WI38 (cell line): ENCODE measurements at regions not wholly inside any gene's neighbourhood (a gene's known extent, or its start where the extent isn't known, plus 50 kb on each side); places are given as distances from the start of the nearest gene placed in this dataset.

Experiments
- H3K4me3 ChIP-seq: 2 replicates; pipeline ENCODE4 v1.5.1; 2011; ENCODE audit warnings: low read depth, mild to moderate bottlenecking, control low read depth, low read length
- TF ChIP-seq, protein P1 (sequence below): IDR thresholded peaks from 2 replicates; pipeline ENCODE4 v1.5.1; 2012; ENCODE audit warnings: low read depth, mild to moderate bottlenecking, control low read depth, low read length

DNA sequence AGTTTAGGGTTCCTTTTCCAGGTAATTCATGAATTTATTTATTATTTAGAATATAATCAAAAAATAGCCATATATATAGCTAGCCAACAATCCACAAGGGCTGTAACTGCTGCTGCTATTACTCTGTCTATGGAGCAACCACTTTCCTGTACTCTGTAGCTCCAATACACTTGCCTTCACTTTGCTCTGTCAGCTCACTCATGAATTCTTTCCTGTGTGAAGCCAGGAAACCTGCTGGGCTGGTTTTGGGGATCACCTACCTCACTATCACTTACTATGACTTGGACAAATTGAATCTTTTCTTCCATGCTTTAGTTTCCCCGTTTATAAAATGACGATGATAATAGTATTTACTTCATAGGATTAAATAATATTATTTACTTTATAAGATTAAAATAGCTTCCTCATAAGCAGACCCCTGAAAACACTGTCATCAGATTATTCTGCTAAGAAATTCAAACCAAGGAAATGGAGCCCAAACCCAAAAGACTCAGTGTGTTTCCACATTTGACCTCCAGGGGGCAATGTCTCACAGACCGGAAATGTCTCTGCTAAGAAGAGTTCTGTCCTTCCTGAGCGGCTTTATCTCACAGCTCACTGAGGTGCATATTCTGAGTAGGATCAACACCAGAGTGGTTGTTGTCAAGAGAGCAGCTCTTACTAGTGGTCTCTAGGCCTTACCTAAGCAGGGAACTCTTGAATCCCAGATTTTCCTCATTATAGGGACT lies 457.1 kb downstream of the DAD1 start:
- TF ChIP-seq, protein P1, sequence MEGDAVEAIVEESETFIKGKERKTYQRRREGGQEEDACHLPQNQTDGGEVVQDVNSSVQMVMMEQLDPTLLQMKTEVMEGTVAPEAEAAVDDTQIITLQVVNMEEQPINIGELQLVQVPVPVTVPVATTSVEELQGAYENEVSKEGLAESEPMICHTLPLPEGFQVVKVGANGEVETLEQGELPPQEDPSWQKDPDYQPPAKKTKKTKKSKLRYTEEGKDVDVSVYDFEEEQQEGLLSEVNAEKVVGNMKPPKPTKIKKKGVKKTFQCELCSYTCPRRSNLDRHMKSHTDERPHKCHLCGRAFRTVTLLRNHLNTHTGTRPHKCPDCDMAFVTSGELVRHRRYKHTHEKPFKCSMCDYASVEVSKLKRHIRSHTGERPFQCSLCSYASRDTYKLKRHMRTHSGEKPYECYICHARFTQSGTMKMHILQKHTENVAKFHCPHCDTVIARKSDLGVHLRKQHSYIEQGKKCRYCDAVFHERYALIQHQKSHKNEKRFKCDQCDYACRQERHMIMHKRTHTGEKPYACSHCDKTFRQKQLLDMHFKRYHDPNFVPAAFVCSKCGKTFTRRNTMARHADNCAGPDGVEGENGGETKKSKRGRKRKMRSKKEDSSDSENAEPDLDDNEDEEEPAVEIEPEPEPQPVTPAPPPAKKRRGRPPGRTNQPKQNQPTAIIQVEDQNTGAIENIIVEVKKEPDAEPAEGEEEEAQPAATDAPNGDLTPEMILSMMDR, result peak; percentile 44

DNA sequence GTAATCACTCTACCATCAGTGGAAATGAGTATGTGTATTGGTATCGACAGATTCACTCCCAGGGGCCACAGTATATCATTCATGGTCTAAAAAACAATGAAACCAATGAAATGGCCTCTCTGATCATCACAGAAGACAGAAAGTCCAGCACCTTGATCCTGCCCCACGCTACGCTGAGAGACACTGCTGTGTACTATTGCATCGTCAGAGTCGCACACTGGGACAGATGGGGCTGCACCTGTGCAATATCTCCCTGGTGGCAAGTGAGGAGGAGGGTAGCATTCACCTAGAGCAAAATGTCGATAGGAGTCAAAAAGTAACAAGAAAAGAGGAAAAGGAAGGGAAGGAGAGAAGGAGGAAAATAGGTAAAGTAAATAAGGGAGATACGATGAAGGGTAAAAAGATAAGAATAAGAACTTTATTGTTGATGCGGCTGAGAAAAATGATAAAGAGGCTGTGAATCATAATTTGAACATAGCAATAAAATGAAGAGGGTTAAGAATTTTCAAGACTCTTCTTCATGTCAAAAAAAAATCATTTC lies 450.5 kb upstream of the OR4E1 start:
- TF ChIP-seq, protein P1, result no peak

More for the DNA sequence above, 457.1 kb downstream of the DAD1 start:
- no peak overlapping the region for H3K4me3 ChIP-seq

DNA sequence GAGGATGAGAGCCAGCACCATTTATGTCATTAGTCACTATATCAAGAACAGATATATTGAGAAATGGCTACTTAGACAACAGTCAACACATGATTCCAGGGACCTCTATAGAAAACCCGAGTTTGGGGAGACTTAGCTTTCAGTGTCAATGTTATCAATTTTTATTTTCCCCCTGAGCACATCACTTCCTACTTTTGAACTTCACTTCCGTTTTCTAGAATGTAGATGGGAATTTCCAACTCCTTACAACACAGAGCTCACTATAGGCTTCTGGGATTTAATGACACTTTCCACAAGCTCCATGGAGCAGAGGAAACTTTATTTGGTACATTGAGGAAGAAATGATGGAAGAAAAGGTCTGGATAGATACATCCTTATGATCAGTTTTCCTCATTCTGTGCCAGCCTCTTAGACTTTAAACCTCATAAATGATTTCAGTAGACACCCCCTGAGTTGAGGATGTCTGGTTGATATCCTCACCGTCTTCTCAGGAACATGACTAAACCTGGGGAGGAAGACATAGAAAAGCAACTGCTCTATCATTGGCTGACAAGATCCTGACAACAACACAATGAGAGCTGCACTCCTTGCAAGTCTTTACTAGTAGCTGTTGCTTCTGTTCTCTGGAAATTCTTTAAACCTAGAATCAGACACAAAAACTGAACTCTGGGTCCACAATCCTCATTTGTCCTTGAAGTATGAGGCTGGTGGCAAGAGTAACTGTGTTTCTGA lies 449.4 kb upstream of the OR4E1 start:
- TF ChIP-seq, protein P1, result no peak
- no peak overlapping the region for H3K4me3 ChIP-seq

More for the DNA sequence above, 450.5 kb upstream of the OR4E1 start:
- no peak overlapping the region for H3K4me3 ChIP-seq

DNA sequence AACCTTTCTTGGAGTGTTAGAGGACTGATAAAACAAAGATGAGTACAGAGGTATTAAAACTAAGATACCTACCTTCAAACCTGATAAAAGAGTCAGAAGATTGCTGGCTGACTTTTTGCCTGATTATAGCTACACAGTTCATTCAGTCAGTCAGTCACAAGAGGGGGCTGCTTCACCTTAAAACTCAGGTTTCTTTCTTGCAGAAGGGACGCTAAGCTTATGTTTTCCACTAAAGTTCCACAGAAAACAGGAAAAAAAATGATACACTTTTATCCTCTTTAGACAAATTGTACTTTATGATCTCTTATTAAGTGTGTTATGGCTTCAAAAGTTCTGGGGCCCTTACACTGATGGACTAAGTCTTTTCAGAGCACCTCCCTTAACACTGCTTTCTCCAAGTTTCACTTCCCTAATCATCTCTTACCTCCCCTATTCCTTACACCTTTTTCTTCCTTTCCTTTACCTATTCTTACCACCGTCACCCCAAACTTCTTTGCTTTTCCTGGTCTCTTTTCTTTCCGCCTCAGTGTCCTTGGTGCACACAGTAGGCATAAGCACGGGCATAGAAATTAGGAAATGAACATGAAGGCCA lies 448.7 kb upstream of the OR4E1 start:
- TF ChIP-seq, protein P1, result no peak
- H3K4me3 ChIP-seq, result no peak overlapping the region

DNA sequence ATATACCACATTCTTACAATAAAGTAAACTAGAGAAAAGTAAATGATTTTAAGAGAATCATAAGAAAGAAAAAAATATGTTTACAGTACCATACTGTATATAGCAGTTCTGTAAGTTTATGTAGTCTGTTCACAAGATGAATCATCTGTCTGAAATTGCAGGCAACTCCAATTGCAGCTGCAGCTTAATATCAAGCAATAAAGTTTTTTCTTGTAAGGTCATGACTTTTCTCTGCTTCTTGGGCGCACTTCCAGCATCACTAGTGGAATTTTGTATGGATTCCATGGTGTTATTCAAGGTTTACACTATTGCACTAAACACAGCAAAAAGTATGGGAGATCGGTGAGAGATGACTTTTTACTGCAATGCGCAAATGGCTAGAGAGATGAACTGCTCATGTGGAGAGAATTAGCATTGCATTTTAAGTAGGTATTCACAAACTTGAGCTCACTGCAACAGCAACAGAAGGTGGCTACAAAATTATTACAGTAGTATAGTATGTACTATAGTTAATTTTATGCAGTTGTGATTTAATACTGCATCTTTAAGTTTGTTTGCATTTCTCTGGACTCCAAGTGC lies 445.4 kb upstream of the OR4E1 start:
- TF ChIP-seq, protein P1, result no peak
- no peak overlapping the region for H3K4me3 ChIP-seq

DNA sequence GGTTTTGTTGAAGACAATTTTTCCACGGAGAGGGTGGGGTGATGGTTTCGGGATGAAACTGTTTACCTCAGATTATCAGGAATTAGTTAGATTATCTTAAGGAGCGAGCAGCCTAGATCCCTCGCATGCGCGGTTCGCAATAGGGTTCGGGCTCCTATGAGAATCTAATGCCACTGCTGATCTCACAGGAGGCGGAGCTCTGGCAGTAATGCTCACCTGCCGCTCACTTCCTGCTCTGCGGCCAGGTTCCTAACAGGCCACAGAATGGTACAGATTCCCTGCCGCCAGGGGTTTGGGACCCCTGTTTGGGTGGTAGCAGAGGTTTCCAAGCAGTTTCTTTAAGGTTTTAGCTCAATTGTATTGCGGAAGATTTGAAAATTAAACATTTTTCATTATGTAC lies 439.8 kb upstream of the OR4E1 start:
- no peak overlapping the region for H3K4me3 ChIP-seq
- TF ChIP-seq, protein P1, result no peak
